ENCODE measurements at regions not wholly inside any gene's neighbourhood (a gene's known extent, or its start where the extent isn't known, plus 50 kb on each side); places are given as distances from the start of the nearest gene placed in this dataset.

DNA sequence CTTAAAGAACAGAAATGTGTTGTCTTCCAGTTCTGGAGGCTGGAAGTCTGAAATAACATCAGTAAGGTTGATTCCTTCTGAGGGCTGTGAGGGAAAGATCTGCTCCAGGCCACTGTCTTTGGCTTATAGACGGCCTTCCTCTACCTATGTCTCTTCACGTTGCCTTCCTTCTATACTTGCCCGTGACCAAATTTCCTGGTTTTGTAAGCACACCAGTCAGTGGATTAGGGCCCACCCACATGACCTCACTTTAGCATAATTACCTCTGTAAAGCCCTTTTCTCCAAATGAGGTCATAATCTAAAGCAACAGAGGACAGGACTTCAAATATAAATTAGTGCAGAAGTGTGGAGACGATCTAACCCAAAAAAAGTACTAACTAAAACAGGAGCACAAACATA lies 231.6 kb downstream of the NRIP1 start:
- TF ChIP-seq CTCF (conservative IDR thresholded peaks at IDR 0.05; ENCODE audit: low read length) (no peak), EZH2phosphoT487 (IDR thresholded peaks at IDR 0.05; ENCODE audit: borderline replicate concordance) (no peak)
- no peaks in the 10 kb centered on the region for H3K79me2 ChIP-seq (ENCODE audit: insufficient read depth, low read length)
- H3K9me2 ChIP-seq (replicated peaks; ENCODE audit: low read depth, low read length): no peaks in the 10 kb centered on the region
- no peaks in the 10 kb centered on the region for H3K9me3 ChIP-seq (ENCODE audit: insufficient read depth, low read depth, low read length)
- H3K36me3 ChIP-seq (ENCODE audit: insufficient read depth, low read length): no peaks in the 10 kb centered on the region
- H3K27me3 ChIP-seq (ENCODE audit: insufficient read depth, low read length, poor library complexity, severe bottlenecking): no peaks in the 10 kb centered on the region
- H3F3A ChIP-seq (ENCODE audit: low read depth): no peaks in the 10 kb centered on the region
- H2AFZ ChIP-seq (ENCODE audit: low read length): no peak overlapping the region
- H3K4me1 ChIP-seq (ENCODE audit: insufficient read depth, low read length, poor library complexity, severe bottlenecking): no peaks in the 10 kb centered on the region
- H4K20me1 ChIP-seq (ENCODE audit: insufficient read depth, low read length, poor library complexity, severe bottlenecking): no peaks in the 10 kb centered on the region
- H3K4me3 ChIP-seq (ENCODE audit: low read length, poor library complexity, severe bottlenecking): no peak overlapping the region
- H3K4me2 ChIP-seq (ENCODE audit: low read depth, low read length, poor library complexity, severe bottlenecking): no peak overlapping the region
- H3K9ac ChIP-seq (ENCODE audit: low read depth, low read length, poor library complexity, severe bottlenecking): no peak overlapping the region

DNA sequence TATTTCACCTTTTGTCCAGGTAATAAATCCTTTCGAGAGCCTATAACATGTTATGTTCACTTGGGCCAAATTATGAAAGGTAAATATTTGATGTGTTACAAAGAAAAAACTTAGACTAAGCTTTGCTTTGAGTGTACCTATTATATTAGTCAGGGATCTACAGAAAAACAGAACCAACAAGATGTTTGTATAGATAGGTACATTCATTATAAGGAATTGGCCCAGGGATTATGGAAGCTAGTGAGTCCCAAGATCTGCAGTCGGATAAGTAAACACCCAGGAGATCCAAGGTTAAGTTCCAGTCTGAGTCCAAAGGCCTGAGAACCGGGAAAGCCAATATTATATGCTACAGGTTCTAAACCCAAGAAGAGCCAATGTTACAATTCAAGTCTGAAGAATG lies 234.5 kb downstream of the NRIP1 start:
- Histone ChIP-seq H3K36me3 (ENCODE audit: insufficient read depth, low read length) (no peaks in the 10 kb centered on the region), H3K9me3 (ENCODE audit: insufficient read depth, low read depth, low read length) (no peaks in the 10 kb centered on the region), H3K27me3 (ENCODE audit: insufficient read depth, low read length, poor library complexity, severe bottlenecking) (no peaks in the 10 kb centered on the region), H3F3A (ENCODE audit: low read depth) (no peaks in the 10 kb centered on the region), H2AFZ (ENCODE audit: low read length) (no peak overlapping the region), H3K4me1 (ENCODE audit: insufficient read depth, low read length, poor library complexity, severe bottlenecking) (no peaks in the 10 kb centered on the region), H3K9me2 (replicated peaks; ENCODE audit: low read depth, low read length) (no peaks in the 10 kb centered on the region), H3K9ac (ENCODE audit: low read depth, low read length, poor library complexity, severe bottlenecking) (no peak overlapping the region), H3K4me3 (ENCODE audit: low read length, poor library complexity, severe bottlenecking) (no peak overlapping the region), H3K79me2 (ENCODE audit: insufficient read depth, low read length) (no peaks in the 10 kb centered on the region), H4K20me1 (ENCODE audit: insufficient read depth, low read length, poor library complexity, severe bottlenecking) (no peaks in the 10 kb centered on the region), H3K4me2 (ENCODE audit: low read depth, low read length, poor library complexity, severe bottlenecking) (no peak overlapping the region)
- TF ChIP-seq EZH2phosphoT487 (IDR thresholded peaks at IDR 0.05; ENCODE audit: borderline replicate concordance) (no peak), CTCF (conservative IDR thresholded peaks at IDR 0.05; ENCODE audit: low read length) (no peak)

DNA sequence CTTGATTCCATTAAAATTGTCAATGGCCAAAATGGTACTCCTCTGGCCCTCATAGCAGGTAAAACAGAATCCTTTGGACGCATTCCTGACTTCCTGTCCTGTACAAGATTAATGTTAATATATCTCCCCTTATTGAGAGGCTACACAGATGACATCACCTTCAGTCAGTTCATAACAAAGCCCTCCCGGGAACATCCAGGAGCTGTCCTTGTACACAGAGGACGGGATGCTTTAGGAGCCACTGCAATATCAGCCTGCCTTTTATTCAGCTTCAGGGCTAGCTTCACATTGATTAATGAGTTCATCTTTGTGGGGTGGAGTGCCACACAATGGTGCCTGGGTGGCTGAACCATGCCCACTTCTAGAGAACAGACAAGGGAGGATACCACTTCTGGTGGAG lies 235.1 kb downstream of the NRIP1 start:
- H3K4me3 ChIP-seq (ENCODE audit: low read length, poor library complexity, severe bottlenecking): no peak overlapping the region
- no peaks in the 10 kb centered on the region for H3K9me2 ChIP-seq (replicated peaks; ENCODE audit: low read depth, low read length)
- no peaks in the 10 kb centered on the region for H3K9me3 ChIP-seq (ENCODE audit: insufficient read depth, low read depth, low read length)
- TF ChIP-seq EZH2phosphoT487 (IDR thresholded peaks at IDR 0.05; ENCODE audit: borderline replicate concordance) (no peak), CTCF (conservative IDR thresholded peaks at IDR 0.05; ENCODE audit: low read length) (no peak)
- no peak overlapping the region for H3K4me2 ChIP-seq (ENCODE audit: low read depth, low read length, poor library complexity, severe bottlenecking)
- no peaks in the 10 kb centered on the region for H3K79me2 ChIP-seq (ENCODE audit: insufficient read depth, low read length)
- no peaks in the 10 kb centered on the region for H3K4me1 ChIP-seq (ENCODE audit: insufficient read depth, low read length, poor library complexity, severe bottlenecking)
- H3F3A ChIP-seq (ENCODE audit: low read depth): no peaks in the 10 kb centered on the region
- H3K9ac ChIP-seq (ENCODE audit: low read depth, low read length, poor library complexity, severe bottlenecking): no peak overlapping the region
- H3K27me3 ChIP-seq (ENCODE audit: insufficient read depth, low read length, poor library complexity, severe bottlenecking): no peaks in the 10 kb centered on the region
- no peaks in the 10 kb centered on the region for H3K36me3 ChIP-seq (ENCODE audit: insufficient read depth, low read length)
- no peak overlapping the region for H2AFZ ChIP-seq (ENCODE audit: low read length)
- no peaks in the 10 kb centered on the region for H4K20me1 ChIP-seq (ENCODE audit: insufficient read depth, low read length, poor library complexity, severe bottlenecking)

Data from Loucy (cell line).